ENCODE measurements at regions not wholly inside any gene's neighbourhood (a gene's known extent, or its start where the extent isn't known, plus 50 kb on each side); places are given as distances from the start of the nearest gene placed in this dataset.

DNA sequence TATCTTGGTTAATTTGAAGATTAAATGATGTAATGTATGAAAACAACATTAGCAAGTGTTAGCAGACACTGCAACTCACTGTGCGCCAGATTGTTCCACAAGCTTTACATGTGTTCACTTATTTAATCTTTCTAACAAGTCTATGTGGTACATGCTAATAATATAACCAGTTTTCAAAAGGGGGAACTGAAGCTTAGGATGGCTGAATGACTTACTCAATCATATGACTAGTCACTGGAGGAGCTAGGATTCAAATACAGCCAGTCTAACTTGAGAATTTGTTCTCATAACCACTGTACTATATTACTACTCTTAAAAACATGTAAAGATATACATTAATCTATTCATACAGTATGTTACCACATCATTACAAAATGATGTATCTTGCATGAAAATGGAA is 60.5 kb upstream of the LRIG3 start:
- no peak for DNase-seq (ENCODE audit: low spot score)

GRCh38 chr12:58978717-58979116 is 58.4 kb upstream of the LRIG3 start:
- no peak for DNase-seq (ENCODE audit: low spot score)

DNA sequence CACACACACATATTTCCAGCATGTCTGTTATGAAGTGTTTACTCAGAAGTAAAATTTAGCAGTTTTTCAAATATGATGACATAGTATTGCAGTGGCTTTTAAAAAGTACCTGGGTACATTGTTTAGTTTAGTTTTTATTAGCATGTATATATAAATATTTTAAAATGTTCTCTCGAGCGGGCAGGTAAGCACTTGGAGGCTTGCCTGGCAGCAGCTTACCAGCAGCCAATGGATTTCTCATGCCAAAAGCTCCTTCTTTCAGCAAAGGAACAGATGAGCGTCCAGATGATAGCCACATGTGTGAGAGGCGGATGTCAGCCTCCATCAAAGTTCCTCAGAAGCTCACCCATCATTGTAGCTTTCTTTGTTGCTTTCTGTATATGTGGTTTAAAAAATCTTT is 57.2 kb upstream of the LRIG3 start:
- no peak for DNase-seq (ENCODE audit: low spot score)

DNA sequence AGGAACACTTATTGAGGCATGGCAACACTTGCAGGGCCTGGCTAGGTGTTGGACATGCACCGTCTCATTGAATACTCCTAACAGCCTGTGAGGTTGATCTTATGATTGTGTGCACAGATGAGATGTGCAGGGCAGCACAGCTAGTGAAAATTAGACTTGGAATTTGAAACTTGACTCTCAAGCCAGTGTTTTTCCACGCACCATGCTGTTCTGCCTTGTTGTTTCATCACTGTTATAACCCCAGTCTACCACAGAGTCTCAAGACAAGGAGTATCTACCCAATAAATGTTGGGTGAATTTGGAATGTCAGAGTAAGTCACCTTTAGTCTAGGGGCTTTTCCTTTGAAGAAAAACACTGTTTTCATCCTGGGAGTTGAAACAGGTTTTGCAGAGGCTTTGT is 55.8 kb upstream of the LRIG3 start:
- no peak for DNase-seq (ENCODE audit: low spot score)
